CD8-positive, alpha-beta memory T cell (primary cell): ENCODE measurements at regions not wholly inside any gene's neighbourhood (a gene's known extent, or its start where the extent isn't known, plus 50 kb on each side); places are given as distances from the start of the nearest gene placed in this dataset.

Experiments used
- CTCF ChIA-PET: fragments of 350-600 bp; sonication (Branson Sonifier 250); formaldehyde crosslinking; loops from one replicate; lab custom pipeline; 2021; ENCODE audit warnings: antibody characterized with exemption; lab: Charles Lee
- POLR2A ChIA-PET: fragments of 350-600 bp; sonication (Branson Sonifier 250); formaldehyde crosslinking; loops from one replicate; lab custom pipeline; 2021; ENCODE audit warnings: antibody characterized with exemption; lab: Charles Lee
- DNase-seq, 5 donors: peaks; one replicate each; pipeline versions ENCODE4 v3.0.0 to v3.0.0-alpha.2; 2020 to 2022; ENCODE audit warnings: mixed read lengths in 1 of 5
- H3K27ac ChIP-seq: one replicate; pipeline ENCODE4 v1.7.0; 2013; ENCODE audit warnings: low read depth, mild to moderate bottlenecking, low read length, moderate library complexity
- H3K27me3 ChIP-seq: 2 replicates; pipeline ENCODE4 v1.7.0; 2013; ENCODE audit warnings: low read length, mild to moderate bottlenecking; ENCODE audit not compliant: insufficient read depth, poor library complexity, severe bottlenecking
- H3K36me3 ChIP-seq: 2 replicates; pipeline ENCODE4 v1.7.0; 2013; ENCODE audit warnings: mild to moderate bottlenecking, low read length, moderate library complexity; ENCODE audit not compliant: insufficient read depth
- H3K4me1 ChIP-seq: 2 replicates; pipeline ENCODE4 v1.7.0; 2013; ENCODE audit warnings: mild to moderate bottlenecking, low read length, moderate library complexity; ENCODE audit not compliant: insufficient read depth
- H3K4me3 ChIP-seq: 2 replicates; pipeline ENCODE4 v1.7.0; 2013; ENCODE audit warnings: mild to moderate bottlenecking, low read length
- H3K9me3 ChIP-seq: 2 replicates; pipeline ENCODE4 v1.7.0; 2013; ENCODE audit warnings: mild to moderate bottlenecking, low read length
- H3K27ac Mint-ChIP-seq, 8 donors: one replicate each; pipeline ENCODE4 v1.8.0; 2020 to 2021; ENCODE audit warnings: mixed read lengths in 8 of 8, mild to moderate bottlenecking in 6 of 8, inconsistent platforms in 3 of 8, moderate library complexity in 3 of 8
- H3K27me3 Mint-ChIP-seq, 2 donors: one replicate each; pipeline ENCODE4 v1.8.0; 2020 to 2021; ENCODE audit warnings: mixed read lengths in 2 of 2, mild to moderate bottlenecking in 1 of 2, moderate library complexity in 1 of 2
- H3K36me3 Mint-ChIP-seq, 3 donors: one replicate each; pipeline ENCODE4 v1.8.0; 2020 to 2021; ENCODE audit warnings: mixed read lengths in 3 of 3, inconsistent platforms in 1 of 3, mild to moderate bottlenecking in 1 of 3
- H3K4me1 Mint-ChIP-seq, 3 donors: one replicate each; pipeline ENCODE4 v1.8.0; 2020 to 2021; ENCODE audit warnings: mixed read lengths in 3 of 3, inconsistent platforms in 1 of 3, mild to moderate bottlenecking in 1 of 3
- H3K4me3 Mint-ChIP-seq, 7 donors: one replicate each; pipeline ENCODE4 v1.8.0; 2020 to 2021; ENCODE audit warnings: mixed read lengths in 7 of 7, mild to moderate bottlenecking in 6 of 7, moderate library complexity in 4 of 7, inconsistent platforms in 2 of 7
- H3K9me3 Mint-ChIP-seq, 5 donors: one replicate each; pipeline ENCODE4 v1.8.0; 2020 to 2022; ENCODE audit warnings: mixed read lengths in 5 of 5, mild to moderate bottlenecking in 3 of 5, moderate library complexity in 2 of 5, inconsistent platforms in 1 of 5

DNA sequence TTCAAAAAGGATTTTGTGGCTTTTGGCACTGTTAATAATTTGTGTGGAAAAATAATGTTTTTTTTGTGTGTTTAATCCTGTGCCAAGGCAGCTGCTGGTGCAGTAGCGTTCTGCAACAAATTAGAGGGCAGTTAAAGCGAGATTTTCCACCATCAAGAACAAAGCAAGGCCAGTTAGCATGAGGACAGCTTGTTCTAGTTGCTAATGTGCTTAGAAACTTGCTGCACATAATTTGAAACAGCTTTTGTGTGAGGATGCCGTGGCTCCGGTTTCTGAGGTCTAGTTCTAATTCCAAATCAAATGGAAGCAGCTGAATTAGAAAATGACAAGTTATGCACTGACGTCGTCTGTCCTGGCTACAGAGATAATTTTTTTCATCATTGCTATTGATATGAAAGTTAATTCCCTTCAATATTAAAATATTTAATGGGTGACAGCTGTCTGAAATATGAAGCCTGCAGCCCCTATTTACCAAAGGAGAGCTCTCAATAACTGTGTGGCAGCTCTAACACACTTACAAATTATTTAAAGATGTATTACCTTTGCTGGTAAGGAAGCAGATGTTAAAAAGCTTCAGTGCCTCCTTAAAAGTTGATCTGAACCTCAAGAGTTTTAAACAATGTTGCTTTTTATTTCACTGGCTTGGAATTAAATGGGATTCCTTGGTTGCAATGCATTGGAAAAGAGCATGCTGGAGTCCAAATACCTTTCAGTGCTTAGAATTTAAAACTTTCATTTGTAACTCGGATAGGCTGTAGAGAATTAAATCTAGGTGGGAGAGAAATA lies 128.6 kb downstream of the SPATA31D1 start:
- H3K9me3 Mint-ChIP-seq: peaks cover 0 to 3% (median 0%) of the 10 kb centered on the region in 5 donors
- no peaks in the 10 kb centered on the region for H3K27me3 ChIP-seq
- no peak overlapping the region for H3K27ac Mint-ChIP-seq
- CTCF ChIA-PET: no interaction called here
- DNase-seq: no peak
- no peak overlapping the region for H3K4me3 Mint-ChIP-seq
- no peak overlapping the region for H3K27ac ChIP-seq
- no peak overlapping the region for H3K4me3 ChIP-seq
- no peaks in the 10 kb centered on the region for H3K27me3 Mint-ChIP-seq
- POLR2A ChIA-PET: no interaction called here
- H3K36me3 Mint-ChIP-seq: no peaks in the 10 kb centered on the region
- H3K9me3 ChIP-seq: no peaks in the 10 kb centered on the region
- H3K4me1 ChIP-seq: no peaks in the 10 kb centered on the region
- H3K4me1 Mint-ChIP-seq: no peaks in the 10 kb centered on the region
- H3K36me3 ChIP-seq: no peaks in the 10 kb centered on the region

- no peaks in the 10 kb centered on the region for H3K9me3 ChIP-seq
- CTCF ChIA-PET: no interaction called here
- H3K27ac Mint-ChIP-seq: no peak overlapping the region
- no peak overlapping the region for H3K4me3 Mint-ChIP-seq
- H3K27me3 Mint-ChIP-seq: no peaks in the 10 kb centered on the region
- POLR2A ChIA-PET: no interaction called here
- no peaks in the 10 kb centered on the region for H3K36me3 ChIP-seq
- H3K4me1 ChIP-seq: no peaks in the 10 kb centered on the region
- no peak overlapping the region for H3K27ac ChIP-seq
- no peaks in the 10 kb centered on the region for H3K36me3 Mint-ChIP-seq
- no peaks in the 10 kb centered on the region for H3K27me3 ChIP-seq
- no peaks in the 10 kb centered on the region for H3K4me1 Mint-ChIP-seq
- peaks cover 0 to 2% (median 0%) of the 10 kb centered on the region in 5 donors for H3K9me3 Mint-ChIP-seq
- H3K4me3 ChIP-seq: no peak overlapping the region
- no peak for DNase-seq
Observed at GRCh38 chr9:82122731-82123130, 134.2 kb downstream of the SPATA31D1 start.

- Mint-ChIP-seq H3K9me3 (peaks cover 0 to 2% (median 0%) of the 10 kb centered on the region in 5 donors), H3K4me3 (no peak overlapping the region), H3K27ac (no peak overlapping the region), H3K36me3 (no peaks in the 10 kb centered on the region), H3K27me3 (no peaks in the 10 kb centered on the region), H3K4me1 (no peaks in the 10 kb centered on the region)
- H3K27me3 ChIP-seq: no peaks in the 10 kb centered on the region
- H3K4me3 ChIP-seq: no peak overlapping the region
- ChIA-PET CTCF (no interaction called here), POLR2A (no interaction called here)
- H3K9me3 ChIP-seq: no peaks in the 10 kb centered on the region
- no peak for DNase-seq
- H3K4me1 ChIP-seq: no peaks in the 10 kb centered on the region
- no peak overlapping the region for H3K27ac ChIP-seq
- H3K36me3 ChIP-seq: no peaks in the 10 kb centered on the region
Observed at GRCh38 chr9:82124090-82124489, 135.5 kb downstream of the SPATA31D1 start.

GRCh38 chr9:82126256-82126655 lies 137.7 kb downstream of the SPATA31D1 start:
- no peak overlapping the region for H3K4me3 Mint-ChIP-seq
- H3K4me3 ChIP-seq: no peak overlapping the region
- H3K27ac Mint-ChIP-seq: no peak overlapping the region
- H3K4me1 Mint-ChIP-seq: no peaks in the 10 kb centered on the region
- no peak for DNase-seq
- no peak overlapping the region for H3K27ac ChIP-seq
- H3K27me3 ChIP-seq: no peaks in the 10 kb centered on the region
- H3K9me3 ChIP-seq: no peaks in the 10 kb centered on the region
- CTCF ChIA-PET: no interaction called here
- no peaks in the 10 kb centered on the region for H3K4me1 ChIP-seq
- no peaks in the 10 kb centered on the region for H3K27me3 Mint-ChIP-seq
- H3K36me3 ChIP-seq: no peaks in the 10 kb centered on the region
- POLR2A ChIA-PET: no interaction called here
- H3K9me3 Mint-ChIP-seq: peaks cover 0 to 3% (median 1%) of the 10 kb centered on the region in 5 donors
- no peaks in the 10 kb centered on the region for H3K36me3 Mint-ChIP-seq

DNA sequence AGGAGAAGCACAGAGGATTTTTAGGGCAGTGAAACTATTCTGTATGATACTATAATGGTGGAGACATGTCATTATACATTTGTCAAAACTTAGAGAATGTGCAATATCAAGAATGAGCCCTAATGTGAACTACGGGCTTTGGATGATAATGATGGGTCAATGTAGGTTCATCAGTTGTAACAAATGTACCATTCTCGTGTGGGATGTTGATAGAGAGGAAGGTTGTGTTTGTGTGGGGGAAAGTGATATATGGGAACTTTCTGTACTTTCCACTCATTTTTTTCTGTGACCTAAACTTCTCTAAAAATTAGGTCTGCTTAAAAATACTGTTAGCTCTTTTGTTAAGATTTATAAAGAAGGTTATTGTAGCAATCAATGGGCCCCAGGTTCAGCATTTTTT lies 138.9 kb downstream of the SPATA31D1 start:
- no peaks in the 10 kb centered on the region for H3K36me3 ChIP-seq
- no peak for DNase-seq
- no peaks in the 10 kb centered on the region for H3K36me3 Mint-ChIP-seq
- H3K4me3 ChIP-seq: no peak overlapping the region
- POLR2A ChIA-PET: no interaction called here
- H3K4me1 Mint-ChIP-seq: no peaks in the 10 kb centered on the region
- no peaks in the 10 kb centered on the region for H3K27me3 ChIP-seq
- no peaks in the 10 kb centered on the region for H3K27me3 Mint-ChIP-seq
- CTCF ChIA-PET: no interaction called here
- no peaks in the 10 kb centered on the region for H3K9me3 ChIP-seq
- H3K9me3 Mint-ChIP-seq: peaks cover 1 to 4% (median 3%) of the 10 kb centered on the region in 5 donors
- no peak overlapping the region for H3K4me3 Mint-ChIP-seq
- H3K27ac Mint-ChIP-seq: no peak overlapping the region
- H3K4me1 ChIP-seq: no peaks in the 10 kb centered on the region
- no peak overlapping the region for H3K27ac ChIP-seq

DNA sequence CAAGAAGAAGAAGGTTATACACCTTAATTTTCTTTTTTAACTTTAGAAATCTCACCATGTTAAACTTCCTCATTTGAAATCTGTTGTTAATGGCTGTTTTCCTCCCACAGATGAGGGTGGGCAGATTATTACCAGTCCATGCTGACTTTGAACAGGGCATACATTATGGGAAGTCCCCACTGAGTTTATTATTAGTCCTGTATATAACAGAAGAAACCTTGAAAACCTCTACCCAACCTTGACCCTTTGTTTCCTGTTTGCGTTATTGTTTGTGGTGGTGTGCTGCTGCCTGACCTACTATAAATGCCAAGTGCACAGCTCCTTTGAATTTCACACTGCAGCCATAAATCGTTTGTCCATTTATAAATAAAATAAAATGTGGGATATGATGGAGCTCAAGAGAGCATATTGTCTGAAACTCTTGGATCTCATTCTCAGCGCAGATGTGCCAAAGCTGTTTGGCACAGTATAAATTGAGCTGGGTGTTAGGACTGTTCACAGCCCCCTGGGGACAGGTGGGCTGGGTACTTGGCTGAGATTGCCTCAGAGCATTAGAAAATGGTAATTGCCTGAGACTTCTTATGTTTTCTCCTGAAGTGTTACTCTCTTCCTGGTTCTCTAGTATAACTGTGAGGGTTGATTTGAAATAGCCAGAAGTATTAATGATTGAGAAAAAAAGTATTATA lies 139.6 kb downstream of the SPATA31D1 start:
- H3K4me3 ChIP-seq: no peak overlapping the region
- Mint-ChIP-seq H3K4me1 (no peaks in the 10 kb centered on the region), H3K27ac (peak overlapping the region in 1 of 8 donors; percentile 8), H3K4me3 (no peak overlapping the region), H3K9me3 (peaks cover 1 to 4% (median 3%) of the 10 kb centered on the region in 5 donors), H3K27me3 (no peaks in the 10 kb centered on the region), H3K36me3 (no peaks in the 10 kb centered on the region)
- H3K27me3 ChIP-seq: no peaks in the 10 kb centered on the region
- H3K9me3 ChIP-seq: no peaks in the 10 kb centered on the region
- no peaks in the 10 kb centered on the region for H3K4me1 ChIP-seq
- CTCF ChIA-PET: no interaction called here
- no peak overlapping the region for H3K27ac ChIP-seq
- DNase-seq: no peak
- no peaks in the 10 kb centered on the region for H3K36me3 ChIP-seq
- POLR2A ChIA-PET: no interaction called here

- no peaks in the 10 kb centered on the region for H3K9me3 ChIP-seq
- no peak for DNase-seq
- H3K27me3 ChIP-seq: no peaks in the 10 kb centered on the region
- Mint-ChIP-seq H3K4me1 (no peaks in the 10 kb centered on the region), H3K4me3 (no peak overlapping the region), H3K27ac (no peak overlapping the region), H3K27me3 (peaks cover 0 to 1% of the 10 kb centered on the region in 2 donors), H3K9me3 (peaks cover under 1 to 12% (median 3%) of the 10 kb centered on the region in 5 donors), H3K36me3 (no peaks in the 10 kb centered on the region)
- CTCF ChIA-PET: interaction anchor here (0.8 kb wide), 1 partner anchor 13 kb away, joined by 3 read pairs; no protein-coding TSS in a partner anchor
- H3K36me3 ChIP-seq: no peaks in the 10 kb centered on the region
- H3K4me1 ChIP-seq: no peaks in the 10 kb centered on the region
- H3K27ac ChIP-seq: no peak overlapping the region
- POLR2A ChIA-PET: no interaction called here
- no peak overlapping the region for H3K4me3 ChIP-seq
Observed at GRCh38 chr9:82129708-82130107, 141.1 kb downstream of the SPATA31D1 start.

DNA sequence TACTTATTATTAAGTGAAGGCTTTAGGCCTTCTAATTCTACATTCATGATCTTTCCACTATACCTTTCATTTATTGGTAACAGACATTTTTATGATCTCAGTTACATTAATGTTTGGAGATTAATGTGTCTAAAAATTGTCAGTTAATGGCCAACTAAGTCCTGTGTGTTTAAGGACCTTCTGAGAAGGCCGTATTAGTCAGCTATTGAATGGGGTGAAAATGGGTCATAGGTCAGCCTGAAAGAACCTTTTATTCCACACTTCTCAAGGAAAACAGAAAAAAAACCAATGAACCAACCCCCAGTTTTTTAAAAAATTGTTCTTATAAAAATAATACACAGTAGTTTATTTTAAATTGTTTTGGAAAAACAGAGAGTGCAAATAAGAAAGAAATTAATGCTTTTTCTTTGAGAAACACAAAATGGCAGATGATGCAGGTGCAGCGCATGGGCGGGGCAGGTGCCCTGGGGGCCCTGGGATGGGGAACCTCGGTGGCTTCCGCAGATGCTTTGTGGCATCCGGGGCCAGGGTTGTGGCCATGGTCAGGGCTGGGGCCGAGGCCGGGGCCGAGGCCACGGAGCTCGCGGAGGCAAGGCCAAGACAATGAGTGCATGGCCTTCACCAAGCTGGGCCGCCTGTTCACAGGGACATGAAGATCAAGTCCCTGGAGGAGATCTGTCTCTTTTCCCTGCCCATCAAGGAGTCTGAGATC lies 141.9 kb downstream of the SPATA31D1 start:
- ChIA-PET CTCF (interaction anchor here (0.8 kb wide), 1 partner anchor 12 kb away, joined by 3 read pairs; no protein-coding TSS in a partner anchor), POLR2A (no interaction called here)
- Histone ChIP-seq H3K9me3 (no peaks in the 10 kb centered on the region), H3K4me3 (no peak overlapping the region), H3K27ac (no peak overlapping the region), H3K36me3 (no peaks in the 10 kb centered on the region), H3K4me1 (no peaks in the 10 kb centered on the region), H3K27me3 (no peaks in the 10 kb centered on the region)
- H3K36me3 Mint-ChIP-seq: no peaks in the 10 kb centered on the region
- H3K27me3 Mint-ChIP-seq: peaks cover 0 to 3% of the 10 kb centered on the region in 2 donors
- H3K4me1 Mint-ChIP-seq: no peaks in the 10 kb centered on the region
- H3K27ac Mint-ChIP-seq: no peak overlapping the region
- H3K4me3 Mint-ChIP-seq: no peak overlapping the region
- peaks cover 0 to 14% (median 3%) of the 10 kb centered on the region in 5 donors for H3K9me3 Mint-ChIP-seq
- DNase-seq: no peak
